OCI-LY3 (cell line): ENCODE measurements at regions not wholly inside any gene's neighbourhood (a gene's known extent, or its start where the extent isn't known, plus 50 kb on each side); places are given as distances from the start of the nearest gene placed in this dataset.

Source experiments
- H2AFZ ChIP-seq: fragments of 200-600, 300-600 bp; shearing (Covaris generic); 2 replicates; pipeline ENCODE4 v1.6.0; 2014; ENCODE audit warnings: antibody characterized with exemption, low read depth, low read length
- H3K27ac ChIP-seq: fragments of 200-600, 300-600 bp; sonication (generic); 2 replicates; pipeline ENCODE4 v1.5.1; 2014; ENCODE audit warnings: mild to moderate bottlenecking, low read length, moderate library complexity, mixed read lengths
- H3K27me3 ChIP-seq: fragments of 200-600, 300-600 bp; sonication (generic); 2 replicates; pipeline ENCODE4 v1.6.1; 2014; ENCODE audit warnings: low read depth, low read length, mixed read lengths
- H3K36me3 ChIP-seq: fragments of 200-600, 300-600 bp; sonication (generic); replicated peaks from 2 replicates; pipeline ENCODE3; 2014; ENCODE audit warnings: low read depth, low read length, mixed read lengths
- H3K4me1 ChIP-seq: fragments of 300-600, 200-600 bp; sonication (generic); 2 replicates; pipeline ENCODE4 v1.6.1; 2014; ENCODE audit warnings: low read length, mixed read lengths
- H3K4me2 ChIP-seq: fragments of 200-600, 300-600 bp; sonication (generic); 2 replicates; pipeline ENCODE4 v1.6.1; 2014; ENCODE audit warnings: low read length, mixed read lengths
- H3K4me3 ChIP-seq: fragments of 300-600, 200-600 bp; sonication (generic); 2 replicates; pipeline ENCODE4 v1.5.1; 2014; ENCODE audit warnings: antibody characterized with exemption, mild to moderate bottlenecking, low read length, moderate library complexity
- H3K79me2 ChIP-seq: fragments of 300-600, 200-600 bp; shearing (Covaris generic); 2 replicates; pipeline ENCODE4 v1.6.1; 2014; ENCODE audit warnings: mild to moderate bottlenecking, low read length, mixed read lengths
- H3K9ac ChIP-seq: fragments of 300-600, 200-600 bp; shearing (Covaris generic); 2 replicates; pipeline ENCODE4 v1.6.0; 2014; ENCODE audit warnings: mild to moderate bottlenecking, low read length, moderate library complexity
- H3K9me3 ChIP-seq: fragments of 200-600, 300-600 bp; shearing (Covaris generic); 2 replicates; pipeline ENCODE4 v1.6.1; 2014; ENCODE audit warnings: low read length, mixed read lengths; ENCODE audit not compliant: insufficient read depth
- H4K20me1 ChIP-seq: fragments of 200-600, 300-600 bp; sonication (generic); 2 replicates; pipeline ENCODE4 v1.6.1; 2016; ENCODE audit warnings: low read length, mixed read lengths; ENCODE audit not compliant: insufficient read depth
- CTCF ChIP-seq: fragments of 200-600, 300-600 bp; sonication (generic); IDR thresholded peaks from 2 replicates; pipeline ENCODE4 v1.5.1; 2014; ENCODE audit warnings: antibody characterized with exemption, low read length, low read depth
- EZH2phosphoT487 ChIP-seq: fragments of 200-600 bp; shearing (Covaris generic); IDR thresholded peaks from 2 replicates; pipeline ENCODE4 v1.6.1; 2018; ENCODE audit warnings: antibody characterized with exemption, mixed run types, low read depth

- H2AFZ ChIP-seq, result no peak overlapping the region
- H3K27ac ChIP-seq, result no peak overlapping the region
- H3K9me3 ChIP-seq, result no peaks in the 10 kb centered on the region
- no peaks in the 10 kb centered on the region for H3K4me1 ChIP-seq
- H3K4me3 ChIP-seq, result no peak overlapping the region
- H3K9ac ChIP-seq, result no peak overlapping the region
- no peaks in the 10 kb centered on the region for H3K36me3 ChIP-seq
- no peaks in the 10 kb centered on the region for H3K79me2 ChIP-seq
- H3K4me2 ChIP-seq, result no peak overlapping the region
- no peaks in the 10 kb centered on the region for H3K27me3 ChIP-seq
- no peaks in the 10 kb centered on the region for H4K20me1 ChIP-seq
- TF ChIP-seq CTCF (no peak), EZH2phosphoT487 (no peak)
Observed at GRCh38 chr14:81981307-81981675, 447.6 kb upstream of the SEL1L start.

GRCh38 chr14:81982046-81982445, 448.4 kb upstream of the SEL1L start:
- Histone ChIP-seq H3K9ac (no peak overlapping the region), H3K9me3 (no peaks in the 10 kb centered on the region), H2AFZ (no peak overlapping the region), H3K27me3 (no peaks in the 10 kb centered on the region), H3K27ac (no peak overlapping the region), H4K20me1 (no peaks in the 10 kb centered on the region), H3K36me3 (no peaks in the 10 kb centered on the region), H3K4me2 (no peak overlapping the region), H3K4me3 (no peak overlapping the region), H3K4me1 (no peaks in the 10 kb centered on the region), H3K79me2 (no peaks in the 10 kb centered on the region)
- TF ChIP-seq CTCF (no peak), EZH2phosphoT487 (no peak)

- H3K4me2 ChIP-seq, result no peak overlapping the region
- no peak overlapping the region for H3K4me3 ChIP-seq
- no peaks in the 10 kb centered on the region for H3K36me3 ChIP-seq
- no peak overlapping the region for H2AFZ ChIP-seq
- no peaks in the 10 kb centered on the region for H4K20me1 ChIP-seq
- H3K79me2 ChIP-seq, result no peaks in the 10 kb centered on the region
- no peak overlapping the region for H3K9ac ChIP-seq
- H3K4me1 ChIP-seq, result no peaks in the 10 kb centered on the region
- no peaks in the 10 kb centered on the region for H3K9me3 ChIP-seq
- no peaks in the 10 kb centered on the region for H3K27me3 ChIP-seq
- no peak overlapping the region for H3K27ac ChIP-seq
- no peak for TF ChIP-seq CTCF
Observed at GRCh38 chr14:81986005-81986404, 452.4 kb upstream of the SEL1L start.

DNA sequence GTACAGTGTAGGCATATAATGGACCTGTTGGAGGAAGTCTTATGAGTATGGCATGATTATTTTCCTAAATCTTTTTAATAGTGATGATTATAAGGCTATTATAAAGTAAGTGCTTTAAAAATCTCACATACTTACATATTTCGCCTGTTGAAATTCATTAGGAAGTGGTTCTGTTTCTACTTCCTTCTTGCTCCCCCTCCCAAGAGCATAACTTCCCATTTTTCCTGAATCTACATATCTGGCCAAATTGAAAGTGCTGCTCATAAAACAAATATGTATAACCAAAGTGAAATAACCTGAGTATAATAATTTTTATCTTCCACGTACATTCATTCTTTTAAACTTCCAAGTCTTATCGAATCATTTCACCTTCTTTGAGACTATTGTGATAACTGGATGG, 455.6 kb upstream of the SEL1L start:
- no peak overlapping the region for H3K4me2 ChIP-seq
- no peak overlapping the region for H3K9ac ChIP-seq
- H2AFZ ChIP-seq, result no peak overlapping the region
- no peak overlapping the region for H3K27ac ChIP-seq
- H4K20me1 ChIP-seq, result no peaks in the 10 kb centered on the region
- no peaks in the 10 kb centered on the region for H3K36me3 ChIP-seq
- no peaks in the 10 kb centered on the region for H3K4me1 ChIP-seq
- H3K79me2 ChIP-seq, result no peaks in the 10 kb centered on the region
- H3K27me3 ChIP-seq, result no peaks in the 10 kb centered on the region
- no peak overlapping the region for H3K4me3 ChIP-seq
- TF ChIP-seq CTCF (no peak), EZH2phosphoT487 (no peak)
- no peaks in the 10 kb centered on the region for H3K9me3 ChIP-seq
